Stimulated activated CD4-positive, alpha-beta T cell treated with anti-CD3 and anti-CD28 coated beads, Interleukin-12 subunit alpha, Interleukin-12 subunit beta, amount 100 ng/mL, for 48 hours (primary cell): ENCODE measurements at regions not wholly inside any gene's neighbourhood (a gene's known extent, or its start where the extent isn't known, plus 50 kb on each side); places are given as distances from the start of the nearest gene placed in this dataset.
"Not testable (repeated sequence)": the region's sequence is repeated elsewhere in the genome, so short reads cannot be mapped to it uniquely, and the experiment has no call there.

Experiments used
- DNase-seq, 3 donors: peaks; one replicate each; pipeline ENCODE4 v3.0.0-alpha.2; 2020; ENCODE audit warnings: low read depth in 2 of 3, low spot score in 1 of 3

- no peak for DNase-seq
These were observed 698.1 kb downstream of the SI start for GRCh38 chr3:164380156-164380555.

DNA sequence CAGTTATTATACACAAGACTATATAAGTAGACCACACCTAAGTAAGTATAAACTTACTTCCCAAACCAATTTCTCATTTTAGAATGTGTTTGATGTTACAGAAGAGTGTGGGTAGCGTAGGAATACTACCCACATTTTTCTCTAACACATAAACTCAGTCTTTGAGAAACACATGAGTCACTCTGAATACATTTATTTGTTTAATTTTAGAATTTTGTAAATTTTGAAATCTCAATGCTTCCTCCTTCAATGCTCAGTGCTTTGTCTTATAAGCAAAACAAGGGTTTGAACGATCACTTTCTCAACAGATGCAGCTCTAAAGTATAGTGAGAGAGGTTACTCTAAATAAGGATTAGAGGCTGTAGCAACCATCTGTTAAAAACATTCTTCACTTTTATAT lies 700.8 kb downstream of the SI start:
- no peak for DNase-seq

DNA sequence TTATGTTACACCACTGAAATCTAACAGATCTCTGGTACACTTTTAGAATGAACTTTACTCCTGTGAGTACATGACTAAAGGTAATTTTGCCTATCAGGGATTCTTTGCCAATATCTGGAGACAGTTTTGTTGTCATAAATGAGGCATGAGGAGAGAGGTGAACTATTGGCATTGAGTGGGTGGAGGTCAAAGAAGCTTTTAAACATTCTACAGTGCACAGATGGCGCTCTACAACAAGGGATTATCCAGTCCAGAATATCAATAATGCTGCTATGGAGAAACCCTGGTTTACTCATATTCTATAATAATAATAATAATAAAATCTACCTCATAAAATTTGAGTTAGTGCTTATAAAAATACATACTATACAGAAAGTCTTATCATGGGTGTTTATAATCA lies 702.3 kb downstream of the SI start:
- no peak for DNase-seq

DNA sequence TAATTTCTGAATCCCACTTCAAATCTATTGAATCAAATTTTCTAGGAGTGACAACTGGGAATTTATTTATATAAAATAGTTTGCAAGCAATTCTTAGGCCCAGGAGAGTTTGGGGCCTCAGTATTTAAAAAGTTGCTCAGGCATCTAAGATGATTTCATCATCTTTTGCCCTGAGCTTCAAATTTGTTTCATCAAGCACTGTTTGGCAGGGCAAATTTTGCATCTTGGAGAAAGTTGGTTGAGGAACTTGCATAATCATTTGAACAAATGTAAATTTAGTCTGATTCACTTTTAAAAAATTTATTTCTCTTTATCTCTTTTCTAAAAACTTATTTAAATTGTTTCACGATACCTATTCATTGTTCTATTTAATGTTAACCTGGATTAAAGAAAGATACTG lies 702.8 kb downstream of the SI start:
- DNase-seq: no peak

- DNase-seq: no peak
These were observed 706.6 kb downstream of the SI start for GRCh38 chr3:164371681-164372080.

DNA sequence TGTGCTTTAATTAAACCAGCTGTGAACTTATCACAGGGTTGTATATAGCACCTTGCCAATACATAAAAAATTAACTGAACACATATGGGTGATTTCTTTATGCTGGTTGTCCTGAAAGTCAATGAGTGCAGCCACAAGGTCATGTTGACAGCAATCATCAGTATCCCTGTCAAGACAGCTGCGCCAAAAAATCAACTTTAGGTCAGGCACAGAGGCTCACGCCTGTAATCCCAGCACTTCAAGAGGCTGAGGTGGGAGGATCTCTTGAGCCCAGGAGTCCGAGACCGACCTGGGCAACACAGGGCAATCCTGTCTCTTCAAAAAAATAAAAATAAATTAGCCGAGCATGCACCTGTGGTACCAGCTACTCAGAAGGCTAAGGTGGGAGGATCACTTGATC lies 707.3 kb downstream of the SI start:
- no peak for DNase-seq

- DNase-seq: no peak
These were observed 713.1 kb downstream of the SI start for GRCh38 chr3:164365242-164365641.

- no peak for DNase-seq
These were observed 714.2 kb downstream of the SI start for GRCh38 chr3:164364111-164364510.

- no peak for DNase-seq
These were observed 717.4 kb downstream of the SI start for GRCh38 chr3:164360738-164361406.

DNA sequence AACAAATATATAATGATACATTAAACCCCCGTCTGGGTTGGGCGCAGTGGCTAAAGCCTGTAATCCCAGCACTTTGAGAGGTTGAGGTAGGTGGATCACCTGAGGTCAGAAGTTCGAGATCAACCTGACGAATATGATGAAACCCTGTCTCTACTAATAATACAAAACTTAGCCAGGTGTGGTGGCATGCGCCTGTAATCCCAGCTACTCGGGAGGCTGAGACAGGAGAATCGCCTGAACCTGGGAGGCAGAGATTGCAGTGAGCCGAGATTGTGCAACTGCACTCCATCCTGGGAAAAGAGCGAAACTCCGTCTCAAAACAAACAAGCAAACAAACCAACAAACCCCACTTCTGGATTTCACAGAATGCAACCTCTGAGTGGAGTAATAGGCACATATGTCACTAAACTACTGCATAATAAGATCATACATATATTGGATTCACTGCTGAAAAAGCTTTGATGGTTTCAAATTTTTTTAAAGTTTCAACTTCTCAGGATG lies 718.2 kb downstream of the SI start:
- no peak for DNase-seq

GRCh38 chr3:164352991-164353390 lies 725.3 kb downstream of the SI start:
- DNase-seq: no peak

DNA sequence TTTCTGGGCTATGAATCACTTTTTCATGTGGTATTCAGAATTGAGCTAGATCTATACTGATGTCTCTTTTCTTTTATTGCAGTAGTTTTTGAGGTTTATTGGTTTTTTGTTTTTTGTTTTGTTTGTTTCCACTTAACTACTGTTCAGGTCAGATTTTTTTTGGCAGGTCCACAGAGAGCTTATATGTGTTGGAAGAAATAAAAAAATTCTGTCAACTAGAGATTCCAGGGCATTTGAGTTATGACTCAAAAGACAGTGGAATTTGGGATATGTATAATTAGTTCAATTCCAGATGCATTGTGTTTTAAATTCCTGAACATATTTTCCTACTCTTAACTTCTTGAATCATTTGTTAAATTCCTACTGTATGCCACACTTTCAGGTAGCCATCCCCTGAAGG lies 727.2 kb downstream of the SI start:
- no peak for DNase-seq

GRCh38 chr3:164342206-164342605 lies 736.1 kb downstream of the SI start:
- not testable (repeated sequence) for DNase-seq

DNA sequence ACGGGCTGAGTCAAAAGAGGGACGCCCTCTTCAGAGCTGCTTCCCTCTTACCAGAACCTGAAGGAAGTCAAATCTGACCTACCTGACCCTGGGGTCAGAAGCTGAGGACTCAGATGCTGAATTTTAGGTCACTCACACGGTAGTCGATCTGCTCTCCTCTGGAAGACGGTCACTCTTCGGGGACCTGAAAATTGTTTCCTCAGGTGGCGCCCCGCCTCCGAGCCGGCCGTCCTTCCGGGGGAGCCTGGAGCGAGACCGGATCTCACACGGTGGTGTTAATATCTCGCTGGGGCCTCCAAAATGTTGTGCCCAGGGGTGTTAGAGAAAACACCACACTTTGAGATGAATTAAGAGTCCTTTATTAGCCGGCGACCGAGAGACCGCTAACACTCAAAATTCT lies 737.2 kb downstream of the SI start:
- DNase-seq: no peak

DNA sequence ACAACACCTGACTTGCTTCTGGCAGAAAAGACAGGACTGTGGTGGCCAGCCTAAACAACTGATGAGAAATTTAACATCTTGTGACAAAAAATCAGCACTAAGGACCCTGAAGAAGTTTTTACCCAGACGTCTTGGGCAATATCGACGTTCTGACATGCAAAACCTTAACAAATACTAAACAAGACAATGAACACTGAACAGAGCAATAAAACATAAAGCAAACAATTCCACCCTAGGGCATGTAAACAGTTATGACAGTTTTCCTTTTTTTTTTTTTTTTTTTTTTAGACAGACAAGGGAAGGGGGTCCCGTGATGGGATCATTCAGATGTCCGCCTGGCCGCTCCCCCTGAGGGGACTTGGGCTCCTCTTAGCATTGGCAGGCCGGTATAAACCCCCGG lies 738.0 kb downstream of the SI start:
- no peak for DNase-seq

GRCh38 chr3:164332831-164333802 lies 745.2 kb downstream of the SI start:
- no peak for DNase-seq

DNA sequence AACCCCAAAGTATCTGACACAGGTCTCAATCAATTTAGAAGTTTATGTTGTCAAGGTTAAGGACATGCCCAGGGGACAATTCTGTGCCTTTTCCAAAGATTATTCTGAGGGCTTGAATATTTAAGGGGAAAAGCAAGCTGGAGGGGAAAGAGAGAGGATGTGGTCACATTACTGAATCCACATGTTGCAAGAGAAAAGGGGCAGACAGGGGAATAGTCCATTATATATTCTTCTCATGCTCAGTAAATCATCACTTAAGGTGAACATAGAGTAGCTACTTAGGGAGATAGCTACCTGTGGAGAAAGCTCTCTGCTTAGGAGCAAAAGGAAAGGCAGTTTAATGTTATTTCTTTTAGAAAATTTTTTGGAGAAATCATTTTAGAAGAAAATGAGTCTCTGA lies 751.6 kb downstream of the SI start:
- DNase-seq: no peak

GRCh38 chr3:164320962-164321361 lies 757.3 kb downstream of the SI start:
- no peak for DNase-seq

GRCh38 chr3:164306042-164306441 lies 772.3 kb downstream of the SI start:
- no peak for DNase-seq

DNA sequence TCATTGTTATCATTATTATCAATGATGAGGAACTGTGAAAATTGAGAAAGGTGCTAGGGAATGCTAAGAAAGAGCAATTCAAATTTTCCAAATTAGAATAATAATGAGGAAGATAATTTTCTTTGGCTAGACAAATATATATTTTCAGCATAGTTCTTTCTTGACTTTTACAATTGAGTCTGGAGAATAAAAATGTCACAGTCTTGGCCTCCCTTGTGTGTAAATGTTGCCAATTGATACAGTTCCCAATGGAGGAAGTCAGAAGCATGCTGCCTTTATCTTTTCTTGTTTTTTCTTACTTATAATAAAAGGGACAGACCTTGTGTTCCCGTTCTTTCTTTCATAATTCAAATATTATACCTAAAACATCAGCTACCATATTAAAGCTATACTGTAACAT lies 774.4 kb downstream of the SI start:
- DNase-seq: no peak

GRCh38 chr3:164302622-164303021 lies 775.7 kb downstream of the SI start:
- DNase-seq: no peak

- DNase-seq: not testable (repeated sequence)
These were observed 786.8 kb downstream of the SI start for GRCh38 chr3:164291486-164291885.
